Body of pancreas (tissue), 4 donors: ENCODE measurements at regions not wholly inside any gene's neighbourhood (a gene's known extent, or its start where the extent isn't known, plus 50 kb on each side); places are given as distances from the start of the nearest gene placed in this dataset.

Experiments used
- POLR2A ChIP-seq, 3 donors: fragments of 450-650 bp; IDR thresholded peaks; one replicate each; pipeline ENCODE4 v1.6.1; 2016; ENCODE audit warnings: antibody characterized with exemption in 3 of 3, mild to moderate bottlenecking in 2 of 3
- TF ChIP-seq, protein P1 (sequence below), 7 experiments: fragments of 450-650 bp in 4 of 7; fragments of 200-600 bp in 3 of 7; sonication (generic) in 3 of 7; IDR thresholded peaks; one replicate each; pipeline ENCODE4 v1.5.1; 2016 to 2019; ENCODE audit warnings: antibody characterized with exemption in 7 of 7

DNA sequence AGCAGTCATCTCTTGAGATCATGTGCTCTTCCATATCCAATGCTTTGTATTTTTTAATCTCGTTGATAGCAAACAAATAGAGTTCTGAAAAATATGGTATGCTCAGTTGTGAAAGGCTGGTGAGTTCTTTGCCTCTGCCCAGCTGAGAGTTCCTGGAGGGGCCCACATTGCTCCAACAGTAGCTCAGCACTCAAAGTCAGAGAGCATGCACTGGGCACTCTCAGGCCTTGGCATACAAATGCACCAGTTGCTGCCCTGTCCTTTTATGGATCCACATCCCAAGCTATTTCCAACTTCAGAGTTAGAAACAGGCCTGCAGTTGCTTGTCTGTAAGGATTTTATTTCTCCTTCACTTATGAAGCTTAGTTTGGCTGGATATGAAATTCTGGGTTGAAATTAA is 181.7 kb upstream of the CHRNA7 start:
- TF ChIP-seq, protein P1, sequence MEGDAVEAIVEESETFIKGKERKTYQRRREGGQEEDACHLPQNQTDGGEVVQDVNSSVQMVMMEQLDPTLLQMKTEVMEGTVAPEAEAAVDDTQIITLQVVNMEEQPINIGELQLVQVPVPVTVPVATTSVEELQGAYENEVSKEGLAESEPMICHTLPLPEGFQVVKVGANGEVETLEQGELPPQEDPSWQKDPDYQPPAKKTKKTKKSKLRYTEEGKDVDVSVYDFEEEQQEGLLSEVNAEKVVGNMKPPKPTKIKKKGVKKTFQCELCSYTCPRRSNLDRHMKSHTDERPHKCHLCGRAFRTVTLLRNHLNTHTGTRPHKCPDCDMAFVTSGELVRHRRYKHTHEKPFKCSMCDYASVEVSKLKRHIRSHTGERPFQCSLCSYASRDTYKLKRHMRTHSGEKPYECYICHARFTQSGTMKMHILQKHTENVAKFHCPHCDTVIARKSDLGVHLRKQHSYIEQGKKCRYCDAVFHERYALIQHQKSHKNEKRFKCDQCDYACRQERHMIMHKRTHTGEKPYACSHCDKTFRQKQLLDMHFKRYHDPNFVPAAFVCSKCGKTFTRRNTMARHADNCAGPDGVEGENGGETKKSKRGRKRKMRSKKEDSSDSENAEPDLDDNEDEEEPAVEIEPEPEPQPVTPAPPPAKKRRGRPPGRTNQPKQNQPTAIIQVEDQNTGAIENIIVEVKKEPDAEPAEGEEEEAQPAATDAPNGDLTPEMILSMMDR (IDR thresholded peaks at IDR 0.05): no peak
- no peak for TF ChIP-seq POLR2A (IDR thresholded peaks at IDR 0.05)
